ENCODE measurements at regions not wholly inside any gene's neighbourhood (a gene's known extent, or its start where the extent isn't known, plus 50 kb on each side); places are given as distances from the start of the nearest gene placed in this dataset.

GRCh38 chr6:1208876-1209275 lies 103.0 kb upstream of the FOXQ1 start:
- ChIA-PET POLR2A (no interaction called here), CTCF (no interaction called here)
- no peak for TF ChIP-seq ZNF223 (tag by site-specific recombination; IDR thresholded peaks at IDR 0.05)
- TF ChIP-seq SALL2 (tag by site-specific recombination; IDR thresholded peaks at IDR 0.05; ENCODE audit: borderline replicate concordance), result no peak
- no peak for TF ChIP-seq SCRT2 (tag by site-specific recombination; IDR thresholded peaks at IDR 0.05)
- TF ChIP-seq YY2 (tag by site-specific recombination; IDR thresholded peaks at IDR 0.05), result no peak
- no peak for TF ChIP-seq ZNF654 (tag by site-specific recombination; IDR thresholded peaks at IDR 0.05; ENCODE audit: low read depth)
- no peak for TF ChIP-seq GLI2 (tag by site-specific recombination; IDR thresholded peaks at IDR 0.05; ENCODE audit: borderline replicate concordance, low read depth)
- no peak for TF ChIP-seq ZNF549 (tag by site-specific recombination; IDR thresholded peaks at IDR 0.05)
- no peak for TF ChIP-seq ZNF18 (tag by site-specific recombination; IDR thresholded peaks at IDR 0.05)
- no peak for TF ChIP-seq ZNF341 (tag by site-specific recombination; IDR thresholded peaks at IDR 0.05; ENCODE audit: low read depth)
- TF ChIP-seq, protein P1, sequence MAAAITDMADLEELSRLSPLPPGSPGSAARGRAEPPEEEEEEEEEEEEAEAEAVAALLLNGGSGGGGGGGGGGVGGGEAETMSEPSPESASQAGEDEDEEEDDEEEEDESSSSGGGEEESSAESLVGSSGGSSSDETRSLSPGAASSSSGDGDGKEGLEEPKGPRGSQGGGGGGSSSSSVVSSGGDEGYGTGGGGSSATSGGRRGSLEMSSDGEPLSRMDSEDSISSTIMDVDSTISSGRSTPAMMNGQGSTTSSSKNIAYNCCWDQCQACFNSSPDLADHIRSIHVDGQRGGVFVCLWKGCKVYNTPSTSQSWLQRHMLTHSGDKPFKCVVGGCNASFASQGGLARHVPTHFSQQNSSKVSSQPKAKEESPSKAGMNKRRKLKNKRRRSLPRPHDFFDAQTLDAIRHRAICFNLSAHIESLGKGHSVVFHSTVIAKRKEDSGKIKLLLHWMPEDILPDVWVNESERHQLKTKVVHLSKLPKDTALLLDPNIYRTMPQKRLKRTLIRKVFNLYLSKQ (tag by site-specific recombination; IDR thresholded peaks at IDR 0.05; ENCODE audit: borderline replicate concordance), result no peak
- TF ChIP-seq, protein P2, sequence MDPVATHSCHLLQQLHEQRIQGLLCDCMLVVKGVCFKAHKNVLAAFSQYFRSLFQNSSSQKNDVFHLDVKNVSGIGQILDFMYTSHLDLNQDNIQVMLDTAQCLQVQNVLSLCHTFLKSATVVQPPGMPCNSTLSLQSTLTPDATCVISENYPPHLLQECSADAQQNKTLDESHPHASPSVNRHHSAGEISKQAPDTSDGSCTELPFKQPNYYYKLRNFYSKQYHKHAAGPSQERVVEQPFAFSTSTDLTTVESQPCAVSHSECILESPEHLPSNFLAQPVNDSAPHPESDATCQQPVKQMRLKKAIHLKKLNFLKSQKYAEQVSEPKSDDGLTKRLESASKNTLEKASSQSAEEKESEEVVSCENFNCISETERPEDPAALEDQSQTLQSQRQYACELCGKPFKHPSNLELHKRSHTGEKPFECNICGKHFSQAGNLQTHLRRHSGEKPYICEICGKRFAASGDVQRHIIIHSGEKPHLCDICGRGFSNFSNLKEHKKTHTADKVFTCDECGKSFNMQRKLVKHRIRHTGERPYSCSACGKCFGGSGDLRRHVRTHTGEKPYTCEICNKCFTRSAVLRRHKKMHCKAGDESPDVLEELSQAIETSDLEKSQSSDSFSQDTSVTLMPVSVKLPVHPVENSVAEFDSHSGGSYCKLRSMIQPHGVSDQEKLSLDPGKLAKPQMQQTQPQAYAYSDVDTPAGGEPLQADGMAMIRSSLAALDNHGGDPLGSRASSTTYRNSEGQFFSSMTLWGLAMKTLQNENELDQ (tag by site-specific recombination; IDR thresholded peaks at IDR 0.05; ENCODE audit: low read depth), result no peak
- no peak for TF ChIP-seq ZNF777 (tag by site-specific recombination; IDR thresholded peaks at IDR 0.05; ENCODE audit: borderline replicate concordance)
- TF ChIP-seq ZNF398 (tag by site-specific recombination; IDR thresholded peaks at IDR 0.05), result no peak
- TF ChIP-seq ZNF560 (tag by site-specific recombination; IDR thresholded peaks at IDR 0.05; ENCODE audit: borderline replicate concordance), result no peak
- no peak for TF ChIP-seq BCL11B (tag by site-specific recombination; IDR thresholded peaks at IDR 0.05; ENCODE audit: low read depth)
- TF ChIP-seq ZNF146 (tag by site-specific recombination; IDR thresholded peaks at IDR 0.05), result no peak
- TF ChIP-seq ZNF785 (tag by site-specific recombination; IDR thresholded peaks at IDR 0.05), result no peak
- no peak for TF ChIP-seq ZNF423 (tag by site-specific recombination; IDR thresholded peaks at IDR 0.05)

DNA sequence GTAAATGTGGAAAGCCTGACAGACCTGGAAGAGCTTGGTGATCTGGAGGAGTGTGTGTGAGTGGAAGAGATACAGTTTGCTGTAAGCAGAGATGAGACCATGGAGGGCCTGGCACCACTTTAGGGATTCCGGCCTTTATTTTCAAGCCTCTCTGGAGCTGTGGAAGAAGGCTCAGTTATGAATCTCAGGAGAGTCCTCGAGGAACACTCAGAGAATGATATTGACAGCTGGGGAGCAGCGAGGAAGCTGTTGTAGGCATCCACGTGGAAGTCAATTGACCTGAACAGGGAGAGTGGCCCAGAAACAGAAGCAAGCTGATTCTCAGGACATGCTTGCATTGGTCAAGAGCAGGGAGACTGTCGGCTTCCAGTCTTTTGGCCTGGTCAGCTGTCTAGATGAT lies 108.4 kb upstream of the FOXQ1 start:
- H3K36me3 ChIP-seq (ENCODE audit: control insufficient read depth in 2 of 2, insufficient read depth in 1 of 2, low read length in 2 of 2), result no peaks in the 10 kb centered on the region
- H3K4me3 ChIP-seq (ENCODE audit: low read depth, low read length), result no peak overlapping the region
- no peak for TF ChIP-seq MEIS1 (CRISPR knock-in tag; IDR thresholded peaks at IDR 0.05; ENCODE audit: borderline replicate concordance)
- no peak for TF ChIP-seq ZNF585B (tag by site-specific recombination; IDR thresholded peaks at IDR 0.05)
- no peak for TF ChIP-seq ZNF311 (tag by site-specific recombination; IDR thresholded peaks at IDR 0.05; ENCODE audit: borderline replicate concordance)
- TF ChIP-seq, protein P3, sequence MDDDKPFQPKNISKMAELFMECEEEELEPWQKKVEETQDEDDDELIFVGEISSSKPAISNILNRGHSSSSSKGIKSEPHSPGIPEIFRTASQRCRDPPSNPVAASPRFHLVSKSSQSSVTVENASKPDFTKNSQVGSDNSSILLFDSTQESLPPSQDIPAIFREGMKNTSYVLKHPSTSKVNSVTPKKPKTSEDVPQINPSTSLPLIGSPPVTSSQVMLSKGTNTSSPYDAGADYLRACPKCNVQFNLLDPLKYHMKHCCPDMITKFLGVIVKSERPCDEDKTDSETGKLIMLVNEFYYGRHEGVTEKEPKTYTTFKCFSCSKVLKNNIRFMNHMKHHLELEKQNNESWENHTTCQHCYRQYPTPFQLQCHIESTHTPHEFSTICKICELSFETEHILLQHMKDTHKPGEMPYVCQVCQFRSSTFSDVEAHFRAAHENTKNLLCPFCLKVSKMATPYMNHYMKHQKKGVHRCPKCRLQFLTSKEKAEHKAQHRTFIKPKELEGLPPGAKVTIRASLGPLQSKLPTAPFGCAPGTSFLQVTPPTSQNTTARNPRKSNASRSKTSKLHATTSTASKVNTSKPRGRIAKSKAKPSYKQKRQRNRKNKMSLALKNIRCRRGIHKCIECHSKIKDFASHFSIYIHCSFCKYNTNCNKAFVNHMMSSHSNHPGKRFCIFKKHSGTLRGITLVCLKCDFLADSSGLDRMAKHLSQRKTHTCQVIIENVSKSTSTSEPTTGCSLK (tag by site-specific recombination; IDR thresholded peaks at IDR 0.05), result no peak
- no peak for TF ChIP-seq ZNF488 (tag by site-specific recombination; IDR thresholded peaks at IDR 0.05)
- TF ChIP-seq, protein P4, sequence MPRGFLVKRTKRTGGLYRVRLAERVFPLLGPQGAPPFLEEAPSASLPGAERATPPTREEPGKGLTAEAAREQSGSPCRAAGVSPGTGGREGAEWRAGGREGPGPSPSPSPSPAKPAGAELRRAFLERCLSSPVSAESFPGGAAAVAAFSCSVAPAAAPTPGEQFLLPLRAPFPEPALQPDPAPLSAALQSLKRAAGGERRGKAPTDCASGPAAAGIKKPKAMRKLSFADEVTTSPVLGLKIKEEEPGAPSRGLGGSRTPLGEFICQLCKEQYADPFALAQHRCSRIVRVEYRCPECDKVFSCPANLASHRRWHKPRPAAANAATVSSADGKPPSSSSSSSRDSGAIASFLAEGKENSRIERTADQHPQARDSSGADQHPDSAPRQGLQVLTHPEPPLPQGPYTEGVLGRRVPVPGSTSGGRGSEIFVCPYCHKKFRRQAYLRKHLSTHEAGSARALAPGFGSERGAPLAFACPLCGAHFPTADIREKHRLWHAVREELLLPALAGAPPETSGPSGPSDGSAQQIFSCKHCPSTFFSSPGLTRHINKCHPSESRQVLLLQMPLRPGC (tag by site-specific recombination; IDR thresholded peaks at IDR 0.05), result no peak
- H3K9me3 ChIP-seq (ENCODE audit: control insufficient read depth, insufficient read depth, low read depth, low read length), result no peaks in the 10 kb centered on the region
- POLR2A ChIA-PET, result no interaction called here
- no peak overlapping the region for H3K27ac ChIP-seq (ENCODE audit: extremely low read depth, low read depth, low read length)
- H3K4me1 ChIP-seq (ENCODE audit: control insufficient read depth, insufficient read depth, low read length), result no peaks in the 10 kb centered on the region
- CTCF ChIA-PET, result no interaction called here

More at GRCh38 chr6:1208876-1209275, 103.0 kb upstream of the FOXQ1 start:
- H3K36me3 ChIP-seq (ENCODE audit: control insufficient read depth in 2 of 2, insufficient read depth in 1 of 2, low read length in 2 of 2), result no peaks in the 10 kb centered on the region
- H3K27ac ChIP-seq (ENCODE audit: extremely low read depth, low read depth, low read length), result no peak overlapping the region
- H3K4me3 ChIP-seq (ENCODE audit: low read depth, low read length), result no peak overlapping the region
- H3K4me1 ChIP-seq (ENCODE audit: control insufficient read depth, insufficient read depth, low read length), result no peaks in the 10 kb centered on the region
- no peaks in the 10 kb centered on the region for H3K9me3 ChIP-seq (ENCODE audit: control insufficient read depth, insufficient read depth, low read depth, low read length)
